ENCODE measurements at regions not wholly inside any gene's neighbourhood (a gene's known extent, or its start where the extent isn't known, plus 50 kb on each side); places are given as distances from the start of the nearest gene placed in this dataset.

DNA sequence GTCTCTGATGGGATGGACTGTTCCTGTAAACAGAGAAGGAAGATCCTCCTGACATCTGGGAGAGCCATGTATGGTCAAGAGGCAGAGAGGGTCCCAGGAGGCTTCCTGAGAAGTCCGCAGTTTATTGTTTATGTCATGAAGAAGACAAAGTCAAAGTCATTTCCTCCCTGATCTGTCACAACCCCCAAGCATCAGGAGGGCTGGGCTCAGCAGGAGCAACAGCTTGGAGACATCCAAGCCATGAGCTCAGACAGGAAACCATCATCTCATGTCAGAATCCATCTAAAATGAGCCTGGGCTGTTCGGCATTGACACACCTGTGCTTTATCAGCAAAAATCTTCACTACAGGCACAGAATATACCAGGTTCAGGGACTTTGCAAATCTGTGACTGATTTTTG lies 325.0 kb upstream of the MSX2 start:
- Mint-ChIP-seq H3K4me1 (ENCODE audit: low read depth) (no peaks in the 10 kb centered on the region), H3K27ac (no peak overlapping the region), H3K9me3 (peaks cover 0 to 1% of the 10 kb centered on the region in 2 donors), H3K27me3 (ENCODE audit: low read depth) (no peaks in the 10 kb centered on the region), H3K36me3 (ENCODE audit: insufficient read depth in 2 of 2) (no peaks in the 10 kb centered on the region), H3K4me3 (no peak overlapping the region)
- ATAC-seq (replicated peaks in 1 of 2) (no peak), DNase-seq (no peak)

DNA sequence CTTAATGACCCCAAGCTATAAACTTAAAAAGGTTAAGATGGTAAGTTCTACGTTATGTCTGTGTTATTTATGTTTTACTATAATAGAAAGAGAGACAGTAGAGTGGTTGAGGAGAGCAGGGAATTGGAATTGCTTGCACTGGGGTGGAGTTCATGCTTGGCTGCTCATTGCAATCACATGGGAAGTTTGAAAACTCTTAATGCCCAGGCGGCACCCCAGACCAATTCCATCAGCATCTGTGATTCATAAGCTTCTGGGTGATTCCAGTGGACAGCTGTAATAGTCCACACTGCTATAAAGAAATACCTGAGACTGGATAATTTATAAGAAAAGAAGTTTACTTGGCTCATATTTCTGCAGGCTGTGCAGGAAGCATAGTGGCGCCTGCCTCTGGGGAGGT lies 323.9 kb upstream of the MSX2 start:
- Mint-ChIP-seq H3K36me3 (ENCODE audit: insufficient read depth in 2 of 2) (no peaks in the 10 kb centered on the region), H3K4me1 (ENCODE audit: low read depth) (no peaks in the 10 kb centered on the region)
- ATAC-seq (replicated peaks in 1 of 2): no peak

DNA sequence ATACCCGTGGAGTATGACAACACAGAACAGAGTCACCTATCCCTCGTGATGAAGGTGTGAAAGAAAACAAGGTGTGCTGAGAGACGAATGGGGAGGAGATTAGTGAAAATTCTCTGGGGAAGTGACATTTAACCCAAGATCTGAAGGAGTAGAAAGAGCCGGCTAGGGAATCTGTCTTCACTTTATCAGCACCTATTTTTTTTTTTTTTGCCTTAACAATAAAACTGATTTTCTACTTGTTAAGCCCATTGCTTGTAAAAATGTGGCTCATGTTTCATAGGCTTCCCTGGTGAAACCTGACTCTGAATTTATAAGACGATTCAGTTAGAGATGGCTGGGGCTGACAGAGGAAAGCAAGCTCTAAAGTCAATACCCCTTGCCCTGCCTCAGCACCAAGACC lies 322.6 kb upstream of the MSX2 start:
- H3K4me3 Mint-ChIP-seq: no peak overlapping the region
- H3K9me3 Mint-ChIP-seq: peaks cover 0 to 1% of the 10 kb centered on the region in 2 donors
- H3K27ac Mint-ChIP-seq: no peak overlapping the region
- ATAC-seq (replicated peaks in 1 of 2) (no peak), DNase-seq (no peak)
- H3K27me3 Mint-ChIP-seq (ENCODE audit: low read depth): peaks cover 6% of the 10 kb centered on the region
- H3K4me1 Mint-ChIP-seq (ENCODE audit: low read depth): no peaks in the 10 kb centered on the region
- no peaks in the 10 kb centered on the region for H3K36me3 Mint-ChIP-seq (ENCODE audit: insufficient read depth in 2 of 2)

More for the DNA sequence above, 323.9 kb upstream of the MSX2 start:
- Mint-ChIP-seq H3K4me3 (no peak overlapping the region), H3K9me3 (peaks cover 0 to 1% of the 10 kb centered on the region in 2 donors), H3K27ac (no peak overlapping the region), H3K27me3 (ENCODE audit: low read depth) (peaks cover 4% of the 10 kb centered on the region)
- no peak for DNase-seq

DNA sequence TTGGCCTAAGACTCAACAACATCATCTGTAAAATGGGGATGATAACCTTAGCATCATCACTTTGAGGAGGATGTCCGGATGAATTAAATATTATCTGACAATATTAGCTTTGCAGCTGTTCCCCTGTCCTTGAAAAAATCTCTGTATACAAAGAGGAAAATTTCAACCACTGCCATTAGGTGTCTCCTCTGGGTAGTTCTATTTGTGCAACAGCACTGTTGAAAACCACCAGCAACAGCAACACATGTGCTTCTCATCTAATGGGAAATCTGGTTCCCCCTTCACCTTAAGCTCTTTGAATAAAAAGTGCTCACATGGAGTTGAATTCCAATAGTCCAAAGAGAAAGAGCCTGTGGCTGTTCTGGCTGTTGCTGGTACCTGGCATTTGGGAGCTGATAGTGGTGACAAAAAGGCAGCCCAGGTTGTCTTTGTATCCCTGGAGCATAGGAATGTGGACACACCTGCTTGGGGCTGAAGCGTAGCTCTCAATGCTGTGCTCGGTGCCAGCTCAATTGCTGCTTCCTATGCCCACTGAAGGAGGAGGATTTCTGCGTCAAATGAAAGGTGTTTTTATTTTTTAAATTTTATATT lies 322.1 kb upstream of the MSX2 start:
- no peaks in the 10 kb centered on the region for H3K4me1 Mint-ChIP-seq (ENCODE audit: low read depth)

DNA sequence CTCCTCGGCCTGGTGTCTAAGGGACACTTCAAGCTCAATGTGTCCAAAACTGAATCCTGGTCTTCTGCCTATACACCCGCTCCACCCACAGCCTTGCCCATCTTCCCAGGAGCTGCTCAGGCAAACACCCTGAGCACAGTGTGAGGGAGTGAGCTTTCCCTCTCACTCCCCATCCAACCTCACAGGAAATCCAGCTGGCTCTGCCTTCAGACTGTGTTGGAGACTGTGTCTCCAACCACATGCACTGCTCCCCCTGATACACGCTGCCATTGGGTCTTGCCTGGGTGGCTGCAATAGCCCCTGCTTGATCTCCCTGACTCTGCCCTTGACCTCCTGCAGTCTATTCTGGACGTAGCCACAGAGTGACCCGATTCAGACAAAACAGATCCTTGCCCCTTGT lies 319.5 kb upstream of the MSX2 start:
- ATAC-seq (replicated peaks in 1 of 2): no peak
- no peaks in the 10 kb centered on the region for H3K9me3 Mint-ChIP-seq
- H3K36me3 Mint-ChIP-seq (ENCODE audit: insufficient read depth in 2 of 2): no peaks in the 10 kb centered on the region
- H3K4me1 Mint-ChIP-seq (ENCODE audit: low read depth): no peaks in the 10 kb centered on the region
- no peak overlapping the region for H3K4me3 Mint-ChIP-seq
- H3K27me3 Mint-ChIP-seq (ENCODE audit: low read depth): peaks cover 16% of the 10 kb centered on the region
- H3K27ac Mint-ChIP-seq: no peak overlapping the region
- no peak for DNase-seq

More for the DNA sequence above, 322.1 kb upstream of the MSX2 start:
- Mint-ChIP-seq H3K27ac (no peak overlapping the region), H3K27me3 (ENCODE audit: low read depth) (peaks cover 7% of the 10 kb centered on the region), H3K9me3 (peaks cover 0 to 1% of the 10 kb centered on the region in 2 donors), H3K4me3 (no peak overlapping the region), H3K36me3 (ENCODE audit: insufficient read depth in 2 of 2) (no peaks in the 10 kb centered on the region)
- DNase-seq: no peak
- ATAC-seq (replicated peaks in 1 of 2): no peak

DNA sequence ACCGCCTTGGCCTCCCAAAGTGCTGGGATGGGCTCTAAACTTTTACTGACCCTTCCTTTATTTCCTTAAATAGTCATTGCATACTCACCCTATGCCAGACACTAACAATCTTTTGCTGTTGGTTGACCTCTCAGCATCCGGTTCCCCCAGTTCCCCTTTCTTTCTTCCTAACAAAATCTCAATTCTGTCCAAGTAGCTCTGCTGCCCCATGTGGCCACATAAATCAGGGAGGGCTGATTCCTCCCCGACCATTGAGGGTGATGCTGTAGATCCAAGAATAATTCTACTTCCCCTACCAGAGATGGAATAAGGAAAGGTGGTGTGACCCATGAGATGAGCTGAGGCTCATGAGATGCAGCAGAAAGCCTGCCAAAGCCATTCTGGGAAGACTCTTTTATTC lies 315.3 kb upstream of the MSX2 start:
- no peak for ATAC-seq (replicated peaks in 1 of 2)
- no peak overlapping the region for H3K27ac Mint-ChIP-seq

DNA sequence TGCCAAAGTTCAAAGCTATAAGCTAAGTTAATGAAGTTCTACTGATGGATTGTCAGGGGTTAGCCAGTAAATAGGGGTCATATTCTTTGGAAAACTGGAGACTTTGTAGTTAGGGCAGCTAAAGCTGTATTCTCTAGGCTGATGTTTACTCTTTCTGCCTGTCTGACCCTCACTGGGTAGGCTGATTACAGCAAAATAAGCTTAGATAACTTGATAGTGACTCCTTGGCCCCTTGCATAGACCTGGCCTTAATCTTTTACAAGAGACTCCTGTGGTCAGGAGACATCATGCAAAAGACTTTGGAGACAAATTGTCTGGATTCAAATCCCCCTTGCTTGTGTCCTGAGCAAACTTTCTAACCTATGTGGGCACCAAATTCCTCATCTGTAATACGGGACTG lies 314.4 kb upstream of the MSX2 start:
- Mint-ChIP-seq H3K4me3 (no peak overlapping the region), H3K9me3 (no peaks in the 10 kb centered on the region), H3K27ac (no peak overlapping the region), H3K27me3 (ENCODE audit: low read depth) (peaks cover 24% of the 10 kb centered on the region), H3K4me1 (ENCODE audit: low read depth) (no peaks in the 10 kb centered on the region), H3K36me3 (ENCODE audit: insufficient read depth in 2 of 2) (no peaks in the 10 kb centered on the region)
- DNase-seq: no peak
- no peak for ATAC-seq (replicated peaks in 1 of 2)

More for the DNA sequence above, 315.3 kb upstream of the MSX2 start:
- H3K4me3 Mint-ChIP-seq: no peak overlapping the region
- H3K4me1 Mint-ChIP-seq (ENCODE audit: low read depth): no peaks in the 10 kb centered on the region
- H3K36me3 Mint-ChIP-seq (ENCODE audit: insufficient read depth in 2 of 2): no peaks in the 10 kb centered on the region
- no peak for DNase-seq
- H3K27me3 Mint-ChIP-seq (ENCODE audit: low read depth): peaks cover 19% of the 10 kb centered on the region
- H3K9me3 Mint-ChIP-seq: no peaks in the 10 kb centered on the region

DNA sequence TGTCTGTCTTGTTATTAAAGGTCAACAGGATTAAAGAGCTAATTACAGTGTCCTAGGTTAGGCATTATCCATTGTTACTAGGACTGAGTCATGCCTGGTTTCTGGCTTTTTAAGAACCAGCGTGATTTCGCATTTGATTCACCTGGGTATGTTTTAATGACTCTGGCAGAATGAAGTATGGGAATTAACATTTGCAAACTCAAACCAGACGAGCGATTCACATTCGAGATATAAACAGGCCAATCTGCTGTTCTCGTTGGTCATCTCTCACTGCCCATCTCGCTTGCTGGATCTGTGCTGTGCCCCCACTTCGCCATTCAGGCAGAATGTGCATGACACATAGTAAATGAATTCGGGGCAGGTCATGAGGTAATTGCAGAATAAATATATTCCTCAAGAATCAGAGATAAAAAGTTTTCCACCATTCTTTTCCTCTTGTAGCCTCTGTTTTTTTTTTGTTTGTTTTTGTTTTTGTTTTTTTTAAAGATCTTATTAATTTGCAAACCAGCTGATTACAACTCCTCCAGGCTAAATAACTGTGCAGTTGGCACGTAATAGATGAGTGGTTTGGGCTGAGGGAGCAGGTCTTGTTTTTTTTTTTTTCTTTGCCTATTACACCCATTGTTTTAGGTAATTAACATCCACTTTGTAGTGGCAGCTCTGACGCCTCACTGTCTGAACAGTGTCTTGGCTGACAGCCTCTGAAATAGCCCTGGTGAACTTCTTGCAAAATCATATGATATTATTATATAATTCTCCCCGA lies 313.5 kb upstream of the MSX2 start:
- Mint-ChIP-seq H3K4me1 (ENCODE audit: low read depth) (no peaks in the 10 kb centered on the region), H3K4me3 (no peak overlapping the region), H3K9me3 (no peaks in the 10 kb centered on the region), H3K27ac (no peak overlapping the region), H3K36me3 (ENCODE audit: insufficient read depth in 2 of 2) (no peaks in the 10 kb centered on the region), H3K27me3 (ENCODE audit: low read depth) (peaks cover 21% of the 10 kb centered on the region)
- ATAC-seq (replicated peaks in 1 of 2) (no peak), DNase-seq (no peak)

DNA sequence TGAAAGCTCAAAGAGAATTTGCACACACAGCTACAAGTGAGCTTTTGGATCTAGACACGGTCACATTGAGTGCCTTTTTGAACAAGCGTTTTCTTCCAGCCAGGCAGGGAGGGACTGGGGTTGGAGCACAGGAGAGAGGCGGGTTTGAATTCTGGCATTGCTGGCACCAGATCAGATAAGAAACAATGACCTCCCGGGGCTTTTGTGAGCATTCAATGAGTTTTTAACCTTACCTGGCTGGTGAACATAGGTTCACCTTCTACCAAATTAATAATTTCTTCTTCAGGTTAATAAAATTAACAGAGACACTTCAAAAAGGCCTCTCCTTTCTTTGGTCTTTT lies 312.9 kb upstream of the MSX2 start:
- H3K27me3 Mint-ChIP-seq (ENCODE audit: low read depth): peaks cover 24% of the 10 kb centered on the region
- no peak for DNase-seq
- no peaks in the 10 kb centered on the region for H3K9me3 Mint-ChIP-seq
- no peak overlapping the region for H3K4me3 Mint-ChIP-seq
- H3K4me1 Mint-ChIP-seq (ENCODE audit: low read depth): no peaks in the 10 kb centered on the region
- H3K27ac Mint-ChIP-seq: no peak overlapping the region
- ATAC-seq (replicated peaks in 1 of 2): no peak
- H3K36me3 Mint-ChIP-seq (ENCODE audit: insufficient read depth in 2 of 2): no peaks in the 10 kb centered on the region

DNA sequence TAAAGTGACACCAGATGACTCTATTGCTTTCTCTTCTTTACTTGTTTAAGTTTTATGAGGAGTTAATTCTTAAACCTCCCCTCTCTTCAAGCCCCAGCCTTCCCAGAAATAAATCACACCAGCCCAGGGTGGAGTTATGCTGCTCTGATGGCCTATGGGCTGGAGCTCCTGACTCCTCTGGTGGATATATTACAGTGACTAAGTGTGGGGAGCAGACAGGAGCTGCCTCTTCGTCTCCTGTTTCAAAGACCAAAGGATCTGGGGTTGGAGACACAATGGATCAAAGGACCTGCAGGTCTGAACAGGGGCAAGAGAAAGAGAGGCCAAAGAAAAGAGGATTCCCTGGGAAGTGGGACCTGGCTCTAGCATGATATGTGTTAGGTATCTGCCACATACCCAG lies 312.0 kb upstream of the MSX2 start:
- Mint-ChIP-seq H3K4me1 (ENCODE audit: low read depth) (no peaks in the 10 kb centered on the region), H3K36me3 (ENCODE audit: insufficient read depth in 2 of 2) (no peaks in the 10 kb centered on the region), H3K9me3 (no peaks in the 10 kb centered on the region), H3K27me3 (ENCODE audit: low read depth) (peaks cover 22% of the 10 kb centered on the region), H3K27ac (no peak overlapping the region), H3K4me3 (no peak overlapping the region)
- ATAC-seq (replicated peaks in 1 of 2) (no peak), DNase-seq (no peak)

DNA sequence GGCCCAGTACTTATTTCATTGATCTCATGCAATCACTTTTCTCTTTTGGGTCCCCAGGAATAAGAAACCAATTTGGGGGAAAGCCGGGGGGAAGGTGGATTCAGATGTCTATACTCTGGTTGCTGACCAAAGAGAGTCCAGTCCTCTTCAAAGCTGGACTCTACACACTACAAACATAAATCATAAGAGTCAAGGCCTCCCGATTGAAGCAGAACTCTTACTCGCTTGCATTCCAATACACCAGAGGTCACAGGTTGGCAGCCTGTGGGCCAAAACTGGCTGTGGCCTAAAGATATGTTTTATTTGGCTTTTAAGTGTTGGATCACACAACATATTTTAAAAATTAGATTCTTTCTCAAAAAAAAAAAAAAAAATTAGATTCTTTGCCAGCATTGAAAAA lies 311.4 kb upstream of the MSX2 start:
- Mint-ChIP-seq H3K4me1 (ENCODE audit: low read depth) (no peaks in the 10 kb centered on the region), H3K9me3 (no peaks in the 10 kb centered on the region), H3K27ac (no peak overlapping the region), H3K4me3 (no peak overlapping the region), H3K36me3 (ENCODE audit: insufficient read depth in 2 of 2) (no peaks in the 10 kb centered on the region), H3K27me3 (ENCODE audit: low read depth) (peaks cover 16% of the 10 kb centered on the region)
- no peak for DNase-seq
- ATAC-seq (replicated peaks in 1 of 2): no peak

DNA sequence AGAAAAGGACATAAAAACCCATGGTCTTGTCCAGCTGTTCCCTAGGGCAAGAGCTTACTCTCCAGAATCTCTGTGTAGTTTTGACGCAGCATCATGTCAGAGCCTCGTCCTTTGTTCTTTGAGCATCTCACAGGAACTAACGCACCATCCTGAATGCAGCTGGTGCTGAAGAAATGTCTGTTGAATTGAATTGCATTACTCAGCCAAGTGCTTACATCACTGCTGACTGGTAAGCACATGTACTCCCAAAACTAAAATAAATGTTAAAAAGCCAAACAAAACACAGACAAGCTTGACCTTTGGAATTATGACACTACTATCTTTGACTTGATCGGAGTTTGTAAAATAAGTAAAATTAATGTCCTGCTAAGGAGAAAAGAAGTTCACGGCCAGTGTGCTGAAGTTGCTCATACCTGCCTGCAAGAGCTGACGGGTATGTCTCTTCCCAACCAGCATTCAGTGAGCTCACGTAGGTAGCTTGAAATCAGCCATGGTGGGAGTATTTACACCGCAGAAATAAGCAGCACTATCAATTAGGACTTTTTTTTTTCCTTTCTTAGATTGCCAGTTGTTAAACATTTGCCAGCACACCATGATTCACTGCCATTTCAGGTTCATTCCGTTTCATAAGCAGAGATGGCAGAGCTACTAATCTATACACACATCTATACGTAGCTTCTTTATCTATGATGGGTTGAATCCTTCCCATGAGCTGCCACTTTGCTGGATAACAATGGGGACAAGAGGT lies 310.6 kb upstream of the MSX2 start:
- no peak for ATAC-seq (replicated peaks in 1 of 2)
- no peaks in the 10 kb centered on the region for H3K9me3 Mint-ChIP-seq
- peaks cover 6% of the 10 kb centered on the region for H3K4me1 Mint-ChIP-seq (ENCODE audit: low read depth)
- no peaks in the 10 kb centered on the region for H3K36me3 Mint-ChIP-seq (ENCODE audit: insufficient read depth in 2 of 2)
- no peak for DNase-seq
- H3K27ac Mint-ChIP-seq: no peak overlapping the region
- no peak overlapping the region for H3K4me3 Mint-ChIP-seq
- peaks cover 20% of the 10 kb centered on the region for H3K27me3 Mint-ChIP-seq (ENCODE audit: low read depth)

DNA sequence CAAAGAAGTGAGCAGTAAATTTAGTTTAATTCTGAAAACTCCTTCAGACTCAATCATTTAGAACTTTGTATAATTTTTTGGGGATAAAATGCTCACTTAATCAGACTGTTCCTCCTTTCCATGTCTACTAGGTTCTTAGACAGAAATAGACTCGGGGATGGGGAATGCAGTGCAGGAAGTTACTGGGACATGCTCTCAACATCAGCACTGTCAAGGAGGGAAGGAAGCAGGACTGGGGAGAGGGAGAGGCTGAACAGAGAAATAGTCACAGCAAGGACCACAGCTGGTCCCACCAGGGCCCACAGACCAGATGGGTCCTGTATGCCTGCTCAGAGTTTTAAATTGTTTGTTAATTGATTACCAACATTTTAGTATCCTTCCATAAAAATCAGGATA lies 310.1 kb upstream of the MSX2 start:
- Mint-ChIP-seq H3K27ac (no peak overlapping the region), H3K4me3 (no peak overlapping the region), H3K9me3 (no peaks in the 10 kb centered on the region), H3K27me3 (ENCODE audit: low read depth) (peaks cover 26% of the 10 kb centered on the region), H3K36me3 (ENCODE audit: insufficient read depth in 2 of 2) (no peaks in the 10 kb centered on the region), H3K4me1 (ENCODE audit: low read depth) (peaks cover 11% of the 10 kb centered on the region)
- ATAC-seq (replicated peaks in 1 of 2) (no peak), DNase-seq (no peak)

Data from activated T-cell treated with anti-CD3 and anti-CD28 coated beads, Interleukin-2, amount 50 U/mL, for 72 hours (primary cell).